Psoas muscle (tissue), 7 donors: ENCODE measurements at regions not wholly inside any gene's neighbourhood (a gene's known extent, or its start where the extent isn't known, plus 50 kb on each side); places are given as distances from the start of the nearest gene placed in this dataset.

Source experiments
- ATAC-seq, 4 donors: fragments of 200-7000 bp; cut with Tn5 transposase; one replicate each; pipeline ENCODE4 v1.9.1; 2020; ENCODE audit warnings: moderate library complexity in 3 of 4, mild to moderate bottlenecking in 2 of 4
- DNase-seq, 2 donors: peaks; one replicate each; pipeline ENCODE4 v3.0.0-alpha.2; 2020
- H3K27ac ChIP-seq: fragments of 200-600 bp; one replicate; pipeline ENCODE4 v1.8.0; 2022
- H3K27me3 ChIP-seq, 3 donors: fragments of 200-600 bp in 1 of 3; one replicate each; pipeline versions ENCODE4 v1.6.1 to v1.8.0; 2013 to 2022; ENCODE audit warnings: low read length in 2 of 3, mild to moderate bottlenecking in 2 of 3, moderate library complexity in 1 of 3; ENCODE audit not compliant: insufficient read depth in 3 of 3
- H3K36me3 ChIP-seq, 2 donors: fragments of 200-600 bp in 1 of 2; one replicate each; pipeline versions ENCODE4 v1.6.1 to v1.8.0; 2013 to 2022; ENCODE audit warnings: low read depth in 1 of 2, mild to moderate bottlenecking in 1 of 2, moderate library complexity in 1 of 2; ENCODE audit not compliant: insufficient read depth in 1 of 2
- H3K4me1 ChIP-seq: fragments of 200-600 bp; one replicate; pipeline ENCODE4 v1.8.0; 2022
- H3K4me3 ChIP-seq: fragments of 200-600 bp; one replicate; pipeline ENCODE4 v1.8.0; 2022; ENCODE audit warnings: mild to moderate bottlenecking
- H3K9me3 ChIP-seq: fragments of 200-600 bp; one replicate; pipeline ENCODE4 v1.8.0; 2022
- CTCF ChIP-seq: fragments of 200-600 bp; IDR thresholded peaks from one replicate; pipeline ENCODE4 v1.8.0; 2022; ENCODE audit warnings: antibody characterized with exemption
- WGBS, 3 donors: extraction: QIAGEN DNeasy Blood & Tissue Kit; methylation state at CpG; one replicate each; pipeline versions ENCODE4 v1.1.6 to v1.1.7; 2013; 5-methylcytosine and 5-hydroxymethylcytosine counted together
- intact Hi-C, 2 donors: fragments of 100-400 bp; cut with DNase I; formaldehyde crosslinking; loops; one replicate each; pipeline versions ENCODE4 v1.11.0 to v1.14.2; 2022
- donor health status: healthy with polysubstance abuse.
- donor health status: DM: no; HTN: no; CAD: no; lungs with moderate emphysema.
- donor health status: Bipolar disorder and iron deficiency.
- donor health status: healthy.
- donor health status: DM: yes; HTN: yes; CAD: no.
- donor health status: DM: no; HTN: no; CAD: no.
- donor health status: DM: yes; HTN: yes; CAD: no.

GRCh38 chr2:6641956-6642355, 223.8 kb downstream of the CMPK2 start:
- DNase-seq (no peak), ATAC-seq (no peak)
- H3K27ac ChIP-seq = no peak overlapping the region
- peaks cover 0 to under 1% (median 0%) of the 10 kb centered on the region in 3 donors for H3K27me3 ChIP-seq
- no peaks in the 10 kb centered on the region for H3K36me3 ChIP-seq
- H3K9me3 ChIP-seq = no peaks in the 10 kb centered on the region
- WGBS, 3 donors = 87 to 90% (median 88%) methylated on average over 1 of the region's 1 CpG
- no peaks in the 10 kb centered on the region for H3K4me1 ChIP-seq
- intact Hi-C loops = no loop called here
- no peak overlapping the region for H3K4me3 ChIP-seq
- TF ChIP-seq CTCF = no peak

- WGBS, 3 donors = 67 to 77% (median 76%) methylated on average over 2 of the region's 2 CpGs
- Histone ChIP-seq H3K27ac (no peak overlapping the region), H3K4me1 (no peaks in the 10 kb centered on the region), H3K4me3 (no peak overlapping the region), H3K36me3 (no peaks in the 10 kb centered on the region), H3K27me3 (no peaks in the 10 kb centered on the region), H3K9me3 (no peaks in the 10 kb centered on the region)
- intact Hi-C loops = no loop called here
- ATAC-seq = no peak
- no peak for TF ChIP-seq CTCF
- no peak for DNase-seq
These were observed 221.4 kb downstream of the CMPK2 start for GRCh38 chr2:6644261-6644660.

GRCh38 chr2:6645004-6645403, 220.7 kb downstream of the CMPK2 start:
- TF ChIP-seq CTCF = no peak
- 94 to 100% (median 94%) methylated on average over 1 of the region's 1 CpG for WGBS, 3 donors
- H3K4me1 ChIP-seq = no peaks in the 10 kb centered on the region

GRCh38 chr2:6645672-6646071, 220.0 kb downstream of the CMPK2 start:
- H3K27me3 ChIP-seq = no peaks in the 10 kb centered on the region
- ATAC-seq (no peak), DNase-seq (no peak)
- H3K4me3 ChIP-seq = no peak overlapping the region
- intact Hi-C loops = no loop called here
- no peak overlapping the region for H3K27ac ChIP-seq
- no peaks in the 10 kb centered on the region for H3K36me3 ChIP-seq
- H3K9me3 ChIP-seq = no peaks in the 10 kb centered on the region
- TF ChIP-seq CTCF = no peak
- WGBS, 3 donors = 94 to 100% (median 96%) methylated on average over 1 of the region's 1 CpG
- no peaks in the 10 kb centered on the region for H3K4me1 ChIP-seq

More at GRCh38 chr2:6645004-6645403, 220.7 kb downstream of the CMPK2 start:
- DNase-seq (no peak), ATAC-seq (no peak)
- Histone ChIP-seq H3K27me3 (no peaks in the 10 kb centered on the region), H3K4me3 (no peak overlapping the region), H3K9me3 (no peaks in the 10 kb centered on the region), H3K36me3 (no peaks in the 10 kb centered on the region), H3K27ac (no peak overlapping the region)
- intact Hi-C loops = no loop called here

GRCh38 chr2:6647046-6647445, 218.7 kb downstream of the CMPK2 start:
- no peak for TF ChIP-seq CTCF
- H3K36me3 ChIP-seq = no peaks in the 10 kb centered on the region
- 55 to 66% (median 61%) methylated on average over 6 of the region's 6 CpGs for WGBS, 3 donors
- no peaks in the 10 kb centered on the region for H3K9me3 ChIP-seq
- no peaks in the 10 kb centered on the region for H3K27me3 ChIP-seq
- ATAC-seq (no peak), DNase-seq (no peak)
- no peak overlapping the region for H3K27ac ChIP-seq
- no peak overlapping the region for H3K4me3 ChIP-seq
- intact Hi-C loops = no loop called here
- H3K4me1 ChIP-seq = no peaks in the 10 kb centered on the region
